Stomach (tissue), 4 donors: ENCODE measurements at regions not wholly inside any gene's neighbourhood (a gene's known extent, or its start where the extent isn't known, plus 50 kb on each side); places are given as distances from the start of the nearest gene placed in this dataset.

Experiments used
- POLR2A ChIP-seq, 4 donors: fragments of 450-650 bp; IDR thresholded peaks; one replicate each; pipeline ENCODE4 v1.6.1; 2016; ENCODE audit warnings: antibody characterized with exemption in 4 of 4, control low read depth in 2 of 4, mild to moderate bottlenecking in 1 of 4, moderate library complexity in 1 of 4
- POLR2AphosphoS5 ChIP-seq, 3 donors: sonication (generic); formaldehyde crosslinking; IDR thresholded peaks; one replicate each; pipeline ENCODE4 v1.6.1; 2016; ENCODE audit warnings: antibody characterized with exemption in 3 of 3
- TF ChIP-seq, protein P1 (sequence below), 7 experiments: fragments of 450-650 bp in 4 of 7; fragments of 200-600 bp in 3 of 7; sonication (generic) in 3 of 7; IDR thresholded peaks; one replicate each; pipeline ENCODE4 v1.5.1; 2016 to 2019; ENCODE audit warnings: antibody characterized with exemption in 7 of 7, control low read depth in 2 of 7, mild to moderate bottlenecking in 1 of 7

DNA sequence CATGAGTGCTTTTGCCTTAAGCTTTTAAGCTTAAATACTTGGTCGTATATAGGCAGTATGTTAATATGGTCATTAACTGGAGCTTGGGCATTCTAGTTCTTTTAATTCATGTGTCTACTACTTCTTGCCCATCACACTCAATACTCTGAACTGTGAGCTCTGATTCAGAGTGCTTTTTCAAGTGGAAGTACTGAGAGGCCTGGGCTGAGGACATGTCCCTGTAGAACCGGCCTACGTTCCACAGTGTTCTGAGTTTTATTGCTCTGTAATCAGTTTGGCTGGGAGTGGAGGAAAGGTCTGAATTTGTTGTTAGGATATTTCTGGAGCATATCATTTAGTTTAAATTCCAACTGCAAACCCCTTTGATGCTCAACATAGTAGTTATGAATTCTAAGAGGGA lies 1744.8 kb upstream of the MIR17HG start:
- TF ChIP-seq, protein P1, sequence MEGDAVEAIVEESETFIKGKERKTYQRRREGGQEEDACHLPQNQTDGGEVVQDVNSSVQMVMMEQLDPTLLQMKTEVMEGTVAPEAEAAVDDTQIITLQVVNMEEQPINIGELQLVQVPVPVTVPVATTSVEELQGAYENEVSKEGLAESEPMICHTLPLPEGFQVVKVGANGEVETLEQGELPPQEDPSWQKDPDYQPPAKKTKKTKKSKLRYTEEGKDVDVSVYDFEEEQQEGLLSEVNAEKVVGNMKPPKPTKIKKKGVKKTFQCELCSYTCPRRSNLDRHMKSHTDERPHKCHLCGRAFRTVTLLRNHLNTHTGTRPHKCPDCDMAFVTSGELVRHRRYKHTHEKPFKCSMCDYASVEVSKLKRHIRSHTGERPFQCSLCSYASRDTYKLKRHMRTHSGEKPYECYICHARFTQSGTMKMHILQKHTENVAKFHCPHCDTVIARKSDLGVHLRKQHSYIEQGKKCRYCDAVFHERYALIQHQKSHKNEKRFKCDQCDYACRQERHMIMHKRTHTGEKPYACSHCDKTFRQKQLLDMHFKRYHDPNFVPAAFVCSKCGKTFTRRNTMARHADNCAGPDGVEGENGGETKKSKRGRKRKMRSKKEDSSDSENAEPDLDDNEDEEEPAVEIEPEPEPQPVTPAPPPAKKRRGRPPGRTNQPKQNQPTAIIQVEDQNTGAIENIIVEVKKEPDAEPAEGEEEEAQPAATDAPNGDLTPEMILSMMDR (IDR thresholded peaks at IDR 0.05): no peak
- TF ChIP-seq POLR2A (IDR thresholded peaks at IDR 0.05) (no peak), POLR2AphosphoS5 (IDR thresholded peaks at IDR 0.05) (no peak)
